ENCODE measurements at regions not wholly inside any gene's neighbourhood (a gene's known extent, or its start where the extent isn't known, plus 50 kb on each side); places are given as distances from the start of the nearest gene placed in this dataset.
"Not testable (repeated sequence)": the region's sequence is repeated elsewhere in the genome, so short reads cannot be mapped to it uniquely, and the experiment has no call there.

DNA sequence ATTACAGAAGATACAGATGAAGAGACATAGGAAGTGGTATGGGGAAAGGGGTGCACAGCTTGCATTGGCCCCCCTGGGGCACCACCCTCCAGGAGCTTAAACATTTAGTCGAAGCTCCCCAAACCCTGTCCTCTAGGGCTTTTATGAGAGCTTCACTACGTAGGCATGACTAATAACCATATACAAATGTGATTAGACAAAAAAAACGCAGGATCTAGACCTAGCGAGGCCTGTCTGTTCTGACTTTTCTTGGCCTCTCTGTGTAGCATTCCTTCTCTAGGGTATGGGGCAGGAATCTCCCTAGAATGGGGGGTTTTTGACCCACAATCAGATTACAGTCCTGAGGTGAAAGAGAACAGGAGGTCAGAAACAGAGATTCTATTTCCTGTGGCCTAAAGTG, 293.7 kb upstream of the GALNTL6 start:
- no peak for DNase-seq

DNA sequence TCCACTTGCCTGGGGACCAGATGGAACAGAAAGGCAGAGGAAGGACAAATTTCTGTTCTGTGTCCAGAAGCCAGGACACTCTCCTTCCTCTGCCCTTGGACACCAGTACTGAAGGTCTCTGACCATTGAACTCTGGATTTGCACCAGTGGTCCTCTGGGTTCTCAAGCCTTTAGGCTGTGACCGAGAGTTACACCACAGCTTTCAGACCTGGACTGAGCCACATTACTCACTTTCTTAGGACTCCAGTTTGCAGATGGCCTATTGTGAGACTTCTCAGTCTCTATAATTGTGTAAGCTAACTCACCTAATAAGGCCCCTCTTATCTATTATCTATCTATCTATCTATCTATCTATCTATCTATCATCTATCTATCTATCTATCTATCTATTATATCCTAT, 295.3 kb upstream of the GALNTL6 start:
- no peak for DNase-seq

DNA sequence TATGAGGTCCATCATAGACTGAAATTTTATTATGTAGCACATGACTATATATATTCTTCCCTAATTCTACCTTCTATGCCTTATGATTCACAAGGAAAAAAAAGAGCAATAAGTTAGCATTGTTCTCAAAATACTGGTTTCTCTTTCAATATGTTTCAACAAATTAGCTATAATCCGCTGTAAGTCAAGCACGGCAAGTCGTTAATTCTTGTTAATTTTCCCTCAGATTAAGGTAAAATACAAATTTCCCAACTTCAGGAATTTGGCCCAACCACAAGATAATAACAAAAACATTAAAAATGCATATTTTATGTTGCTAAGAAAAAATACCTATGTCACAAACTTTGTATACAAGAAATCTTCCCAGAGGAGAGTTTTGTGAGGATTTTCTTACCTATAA, 296.5 kb upstream of the GALNTL6 start:
- DNase-seq: no peak

DNA sequence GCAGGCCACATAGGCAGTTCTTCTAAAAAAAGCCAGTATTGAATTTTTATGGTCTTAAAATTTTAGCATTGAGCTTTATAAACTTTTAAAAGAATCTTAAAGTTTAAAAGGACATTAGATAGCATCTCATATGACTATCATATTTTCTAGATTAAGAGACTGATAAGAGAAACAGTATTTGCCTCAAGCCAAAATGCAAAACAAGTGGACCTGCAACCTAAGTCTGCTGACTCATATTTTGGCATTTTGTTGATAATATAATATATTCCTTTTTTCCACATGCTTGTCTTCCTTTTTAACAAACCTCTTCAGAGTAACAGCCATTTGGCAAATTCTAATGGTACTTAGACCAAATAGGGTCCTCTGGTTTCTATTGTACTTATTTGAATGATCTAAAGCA, 328.5 kb upstream of the GALNTL6 start:
- no peak for DNase-seq

DNA sequence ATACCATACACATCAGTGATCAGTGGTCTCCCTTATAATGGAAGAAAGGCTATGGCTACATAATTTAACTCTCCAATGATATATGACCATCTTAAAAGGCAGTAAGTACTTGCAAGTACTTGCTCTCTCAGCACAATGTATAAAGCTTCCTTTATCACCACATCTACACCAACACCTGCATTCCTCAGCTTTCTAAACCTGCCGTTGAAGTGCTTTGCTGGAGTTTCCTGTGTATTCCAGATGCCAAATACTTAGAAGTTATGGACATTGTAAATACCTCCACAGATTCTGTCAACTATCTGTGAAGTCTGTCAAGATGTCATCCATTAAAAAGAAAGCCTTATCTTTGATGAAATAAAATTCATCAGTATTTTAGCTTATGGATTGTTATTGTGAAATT, 335.0 kb upstream of the GALNTL6 start:
- DNase-seq: no peak

DNA sequence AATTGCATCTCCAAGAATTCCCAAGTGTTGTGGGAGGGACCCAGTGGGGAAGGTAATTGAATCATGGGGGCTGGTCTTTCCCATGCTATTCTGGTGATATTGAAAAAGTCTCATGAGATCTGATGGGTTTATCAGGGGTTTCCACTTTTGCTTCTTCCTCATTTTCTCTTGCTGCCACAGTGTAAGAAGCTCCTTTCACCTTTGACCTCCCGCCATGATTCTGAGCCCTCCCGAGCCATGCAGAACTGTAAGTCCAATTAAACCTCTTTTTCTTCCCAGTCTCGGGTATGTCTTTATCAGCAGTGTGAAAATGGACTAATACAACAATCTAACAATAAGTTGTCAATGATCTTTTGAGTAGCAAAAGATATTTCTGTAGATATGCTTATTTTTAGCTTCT, 338.1 kb upstream of the GALNTL6 start:
- DNase-seq: not testable (repeated sequence)

DNA sequence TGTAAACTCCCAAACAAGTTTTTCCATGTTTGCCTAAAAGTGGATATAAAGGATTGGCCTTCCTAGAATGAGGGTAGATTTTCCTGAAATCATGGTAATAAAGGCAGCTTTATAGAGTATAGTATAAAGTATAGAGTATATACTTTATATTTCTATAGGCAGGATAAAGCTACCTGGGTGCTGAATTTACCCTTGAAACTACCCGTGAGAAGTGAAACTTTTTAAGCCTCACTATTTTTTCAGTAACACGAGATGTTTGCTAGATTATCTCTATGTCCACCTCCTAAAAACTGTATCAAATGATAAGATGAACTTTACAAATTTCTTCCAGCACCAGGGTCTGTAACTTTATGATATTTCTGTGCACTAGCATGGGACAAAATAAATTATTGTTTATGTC, 340.0 kb upstream of the GALNTL6 start:
- no peak for DNase-seq

DNA sequence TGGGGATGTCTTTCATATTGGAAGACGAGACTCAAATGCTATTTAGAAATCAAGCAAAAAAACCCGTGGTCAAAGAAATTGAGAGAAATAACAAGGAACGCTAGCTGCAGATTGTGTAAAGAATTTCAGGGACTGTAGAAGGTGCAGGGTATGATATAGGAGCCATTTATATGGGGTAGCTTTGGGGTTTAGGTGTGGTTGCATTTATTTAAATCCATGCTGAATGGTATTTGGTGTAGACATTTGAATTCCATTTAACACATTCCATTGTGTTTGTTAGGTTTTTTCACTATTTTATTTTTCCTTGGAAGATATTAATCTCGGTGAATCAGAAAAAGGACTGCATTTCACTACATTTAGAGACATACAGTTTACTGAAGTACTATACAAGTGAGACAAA, 341.0 kb upstream of the GALNTL6 start:
- DNase-seq: no peak

DNA sequence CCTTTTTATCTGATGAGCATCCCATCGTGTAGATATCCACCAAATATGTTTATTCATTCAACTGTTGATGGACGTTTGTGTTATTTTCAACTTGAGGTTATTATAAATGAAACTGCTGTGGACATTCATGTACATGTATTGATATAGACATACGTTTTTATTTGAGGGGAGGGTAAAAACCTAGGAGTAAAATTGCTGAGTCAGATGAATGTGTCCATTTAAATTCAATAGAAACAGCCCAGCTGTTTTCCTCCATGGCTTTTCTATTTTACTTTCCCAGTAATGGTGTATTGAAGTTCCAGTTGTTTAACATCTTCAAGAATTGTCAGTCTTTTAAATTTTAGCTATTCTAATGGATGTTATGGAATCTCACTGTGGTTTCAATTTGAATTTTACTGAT, 348.7 kb upstream of the GALNTL6 start:
- DNase-seq: no peak

DNA sequence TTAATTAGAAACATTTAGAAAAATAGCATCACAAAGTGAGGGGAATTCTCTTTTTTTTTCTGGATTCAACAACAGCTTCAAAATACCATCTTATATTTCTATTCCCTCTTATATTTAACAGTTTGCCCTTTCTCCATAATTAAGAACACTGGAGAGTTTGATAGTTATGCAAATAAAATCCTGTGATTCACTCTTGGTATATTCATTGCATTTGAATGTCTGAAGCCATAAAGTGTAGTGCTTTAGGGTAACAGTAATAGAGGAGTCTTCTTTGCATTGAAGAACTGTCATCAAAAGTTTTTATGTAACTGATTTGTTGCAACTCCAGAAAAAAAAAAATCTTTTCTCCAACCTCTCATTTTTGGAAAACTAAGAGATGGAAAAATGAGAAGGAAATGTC, 352.0 kb upstream of the GALNTL6 start:
- DNase-seq: no peak

DNA sequence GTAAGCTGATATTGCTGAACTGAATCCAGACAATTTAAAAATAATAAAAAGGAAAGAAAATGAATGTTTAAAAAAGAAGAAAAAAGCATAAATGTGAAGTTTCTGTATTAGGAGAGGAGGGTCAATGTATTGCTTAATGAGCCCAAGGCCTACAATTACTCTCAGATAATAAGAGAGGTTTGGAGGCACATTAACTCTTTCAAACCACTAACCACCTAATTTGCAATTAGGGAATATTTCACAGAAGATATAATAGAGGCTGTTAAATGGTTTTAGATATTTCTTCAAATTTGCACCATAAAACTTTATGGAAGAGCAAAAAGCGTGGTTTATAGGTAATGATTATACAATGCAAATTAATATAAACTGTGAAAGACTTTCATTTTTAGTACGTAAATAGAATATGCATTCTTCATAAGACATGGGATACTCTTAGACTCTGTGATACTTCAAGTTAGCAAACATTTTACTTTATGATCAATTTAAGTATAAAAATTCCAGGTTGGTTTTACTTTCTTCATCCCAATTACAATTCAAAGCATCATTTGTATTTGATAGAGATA, 364.2 kb upstream of the GALNTL6 start:
- DNase-seq: no peak

DNA sequence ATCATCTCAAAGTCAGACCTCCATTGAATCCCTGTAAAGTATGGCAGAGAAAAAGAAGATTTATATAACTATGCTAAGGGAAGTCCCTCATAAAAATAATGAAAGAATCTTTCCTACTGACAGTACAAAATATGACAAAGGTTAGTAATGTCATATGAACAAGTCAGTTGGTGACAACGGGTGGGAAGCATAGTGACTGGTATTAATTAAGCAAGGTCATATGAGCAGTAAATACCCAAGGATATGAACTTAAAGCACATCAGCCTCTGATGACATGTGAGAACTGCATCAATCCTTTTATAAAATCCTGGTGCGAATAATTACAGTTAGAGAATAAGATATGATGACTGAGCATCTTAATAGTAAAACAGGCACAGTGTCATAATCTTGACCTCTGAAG, 364.8 kb upstream of the GALNTL6 start:
- no peak for DNase-seq

DNA sequence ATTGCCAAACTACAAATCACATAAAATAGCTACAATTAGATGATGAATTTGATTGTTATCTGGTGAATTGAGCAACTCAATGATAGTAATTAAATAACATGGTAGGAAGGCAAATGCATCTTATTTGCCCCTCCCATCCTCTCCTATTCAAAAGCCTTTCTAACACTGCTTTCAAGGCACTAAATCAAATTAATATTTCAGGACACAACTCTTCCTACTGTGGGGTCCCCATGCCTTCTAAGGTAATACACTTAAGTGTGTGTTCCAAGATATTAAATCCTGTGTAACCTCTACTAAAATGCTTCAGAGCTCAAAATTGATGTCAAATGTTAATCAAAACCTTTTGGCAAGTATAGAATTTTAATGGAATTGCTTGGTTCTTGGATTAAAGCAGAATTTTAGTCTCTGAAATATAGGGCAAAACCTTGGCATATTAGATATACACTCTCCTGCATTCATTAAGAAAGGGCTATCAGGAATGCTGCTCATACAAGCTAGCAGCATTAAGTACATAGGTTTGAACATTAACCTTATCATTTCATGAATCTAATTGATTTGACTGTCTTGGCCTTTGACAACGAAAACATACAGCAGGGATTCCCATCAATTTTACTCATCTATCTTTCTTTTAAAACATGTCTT, 371.8 kb upstream of the GALNTL6 start:
- DNase-seq: no peak

DNA sequence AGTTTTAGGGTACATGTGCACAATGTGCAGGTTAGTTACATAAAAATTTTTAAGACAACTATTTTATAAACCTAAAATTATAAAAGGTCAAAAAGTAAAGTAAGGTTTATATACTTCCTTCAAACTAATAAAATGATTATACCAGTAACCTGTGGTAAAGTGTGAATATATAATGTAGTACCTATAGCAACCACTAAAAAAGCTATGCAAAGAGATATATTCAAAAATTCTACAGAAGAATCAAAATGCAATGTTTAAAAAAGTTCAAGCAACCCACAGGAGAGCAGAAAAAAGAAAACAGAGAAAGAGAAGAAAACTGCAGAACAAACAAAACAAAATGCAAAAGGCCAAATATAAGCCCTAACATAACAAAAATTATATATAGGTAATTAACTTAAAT, 379.5 kb upstream of the GALNTL6 start:
- DNase-seq: no peak

DNA sequence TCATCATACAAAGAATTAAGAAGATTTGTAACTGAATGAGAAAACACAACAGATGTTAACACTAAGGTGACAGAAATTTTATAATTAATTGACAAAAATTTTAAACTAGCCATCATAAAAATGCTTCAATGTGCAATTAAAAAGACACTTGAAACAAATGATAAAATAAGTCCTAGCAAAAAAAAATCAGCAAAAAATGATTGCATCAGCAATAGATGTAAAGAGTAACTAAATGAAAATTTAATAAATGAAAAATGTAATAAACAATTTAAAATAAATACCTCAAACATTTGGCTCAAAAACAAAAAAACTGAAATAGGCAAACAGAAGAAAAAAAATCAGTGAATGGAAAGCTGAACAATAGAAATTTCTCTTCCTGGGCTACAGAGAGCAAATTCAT, 380.7 kb upstream of the GALNTL6 start:
- DNase-seq: no peak

DNA sequence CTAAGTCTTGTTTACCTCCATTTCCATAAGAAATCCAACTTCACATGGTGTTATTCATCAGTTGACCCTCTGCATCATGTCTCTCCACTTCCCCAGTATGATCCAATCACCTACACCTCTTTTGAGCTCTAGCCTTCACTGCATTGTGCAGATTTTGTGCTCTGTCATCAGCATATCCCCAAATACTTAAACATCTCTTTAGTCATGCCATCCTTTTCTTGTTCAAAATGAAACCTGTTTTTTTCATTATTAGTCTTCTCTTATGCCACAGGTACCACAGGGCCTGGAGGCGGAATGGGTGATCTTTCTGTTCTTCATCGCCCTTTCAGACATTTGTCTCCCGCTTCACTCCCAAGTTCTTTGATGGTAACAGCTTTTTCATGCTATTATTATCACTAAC, 382.7 kb upstream of the GALNTL6 start:
- DNase-seq: no peak

DNA sequence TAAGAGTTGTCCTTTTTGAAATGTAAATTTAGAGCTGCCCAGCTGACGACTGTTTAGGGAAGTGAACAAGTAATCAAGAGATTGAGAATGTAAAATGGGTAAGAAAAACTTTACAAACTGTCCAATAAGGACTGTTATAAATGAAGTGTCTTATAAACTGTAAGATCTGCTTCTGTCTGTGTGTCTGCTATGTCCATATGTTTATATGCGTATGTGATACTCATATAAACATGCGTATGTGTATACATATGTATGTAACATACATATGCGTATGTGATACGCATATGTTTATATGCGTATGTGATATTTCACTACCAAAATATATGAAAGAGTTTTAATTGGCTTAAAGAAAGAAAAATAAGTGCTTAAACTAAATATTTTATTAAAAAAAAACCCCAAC, 416.0 kb upstream of the GALNTL6 start:
- DNase-seq: no peak

DNA sequence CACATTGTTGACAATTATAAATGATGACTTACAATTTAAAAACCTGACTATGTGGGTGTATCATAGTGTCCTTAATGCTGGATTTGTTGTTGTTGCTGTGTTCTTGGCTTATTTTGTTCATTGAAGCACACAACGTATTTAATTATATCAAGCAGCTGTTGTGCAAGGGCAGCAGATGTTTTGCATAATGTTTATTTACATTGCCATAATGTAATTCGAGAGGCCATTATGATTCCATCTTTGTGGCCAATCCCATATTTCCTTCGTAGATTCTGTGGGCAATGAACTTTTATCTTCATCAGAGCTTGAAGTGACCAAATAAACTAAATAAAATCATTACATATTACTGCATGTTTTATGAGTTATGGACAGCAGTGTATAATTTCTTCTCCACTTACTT, 422.6 kb upstream of the GALNTL6 start:
- no peak for DNase-seq

DNA sequence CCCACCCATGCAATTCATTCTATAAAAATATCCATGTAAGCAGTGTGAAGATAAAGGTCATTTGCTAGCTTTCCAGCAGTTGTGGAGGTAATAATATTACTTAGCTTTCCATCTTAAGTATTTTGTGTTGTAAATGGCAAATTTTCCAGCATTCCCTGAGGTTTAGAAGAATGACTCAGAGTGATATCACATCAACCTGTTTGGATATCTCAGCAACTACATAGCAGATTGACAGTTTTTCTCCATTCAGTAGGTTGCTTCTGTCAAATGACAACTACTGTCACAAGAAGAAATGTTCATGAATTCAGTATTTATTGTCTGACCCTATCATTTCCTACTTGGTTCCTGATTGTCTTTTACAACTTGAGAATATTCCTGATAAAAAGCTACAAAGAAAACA, 434.9 kb upstream of the GALNTL6 start:
- DNase-seq: no peak

DNA sequence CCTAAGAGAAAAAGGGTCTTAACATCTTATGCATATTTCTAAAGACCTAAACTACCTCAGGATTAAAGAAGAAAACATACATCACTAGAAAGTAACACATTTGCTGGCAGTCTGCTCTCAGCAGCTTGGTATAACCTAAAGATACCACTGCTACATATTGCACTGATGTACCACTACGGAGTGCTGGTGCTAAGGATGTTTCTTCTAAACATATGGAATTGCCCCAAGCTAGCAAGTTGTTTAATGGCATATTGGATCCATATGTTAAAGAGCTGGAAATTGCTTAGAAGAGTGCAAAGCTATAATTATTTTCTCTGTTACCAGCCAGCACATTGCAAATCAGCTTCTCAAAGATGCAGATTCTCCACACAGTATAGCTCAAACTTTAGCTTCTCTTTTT, 436.5 kb upstream of the GALNTL6 start:
- DNase-seq: no peak

DNA sequence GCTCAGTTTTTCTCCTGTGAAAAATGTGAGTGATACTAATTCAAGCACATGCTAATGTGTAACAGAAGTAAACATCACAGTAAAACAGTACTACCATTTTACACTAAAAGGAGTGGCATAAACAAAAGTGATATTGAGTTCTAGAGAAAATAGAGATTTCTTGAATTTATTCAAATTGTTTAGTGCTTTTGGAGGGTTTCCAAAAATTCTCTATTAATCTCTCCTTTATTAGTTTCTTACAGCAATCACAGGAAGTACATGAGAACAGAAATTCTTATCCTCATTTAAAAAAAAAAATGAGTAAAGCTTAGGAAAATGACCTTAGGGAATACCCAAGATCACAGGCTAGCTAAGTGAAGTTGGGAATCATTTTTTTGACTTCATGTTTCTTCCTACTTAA, 459.7 kb upstream of the GALNTL6 start:
- DNase-seq: no peak

DNA sequence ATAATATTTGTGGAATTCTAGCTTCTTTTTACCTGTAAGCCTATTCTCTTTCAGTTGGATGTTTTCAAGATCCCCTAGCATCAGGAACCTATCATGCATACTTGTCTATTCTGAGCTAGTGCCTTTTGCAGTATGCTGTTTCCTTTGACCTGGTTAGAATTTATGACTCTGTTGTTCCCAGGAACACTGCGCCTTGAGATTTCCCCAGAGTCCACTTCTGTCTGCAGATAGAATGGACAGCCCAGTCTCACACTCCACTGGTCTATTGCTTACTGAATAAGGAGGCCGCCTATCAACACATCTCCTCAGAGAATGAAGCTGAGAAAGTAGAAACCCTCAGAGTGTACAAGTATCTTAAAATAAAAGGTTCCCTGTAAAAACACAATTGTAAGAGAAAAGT, 465.1 kb upstream of the GALNTL6 start:
- no peak for DNase-seq

DNA sequence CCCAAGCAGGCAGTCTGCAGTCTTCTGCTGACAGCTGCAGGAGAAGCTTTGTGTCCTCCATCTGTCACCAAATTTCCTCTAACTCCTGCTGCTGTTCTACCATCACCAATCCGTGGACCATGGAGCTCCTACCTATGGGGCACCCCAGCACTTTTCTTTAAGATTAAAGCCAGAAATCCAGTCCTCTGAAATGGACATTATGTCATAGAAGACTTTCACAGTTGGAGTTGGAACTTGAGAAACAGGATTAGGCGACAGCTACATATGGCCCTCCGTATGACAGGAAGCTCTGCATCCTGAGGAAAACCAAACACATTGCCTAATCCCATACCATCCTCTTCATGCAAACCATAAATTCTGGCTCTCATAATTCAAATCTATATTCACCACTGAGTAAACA, 470.6 kb upstream of the GALNTL6 start:
- DNase-seq: no peak

DNA sequence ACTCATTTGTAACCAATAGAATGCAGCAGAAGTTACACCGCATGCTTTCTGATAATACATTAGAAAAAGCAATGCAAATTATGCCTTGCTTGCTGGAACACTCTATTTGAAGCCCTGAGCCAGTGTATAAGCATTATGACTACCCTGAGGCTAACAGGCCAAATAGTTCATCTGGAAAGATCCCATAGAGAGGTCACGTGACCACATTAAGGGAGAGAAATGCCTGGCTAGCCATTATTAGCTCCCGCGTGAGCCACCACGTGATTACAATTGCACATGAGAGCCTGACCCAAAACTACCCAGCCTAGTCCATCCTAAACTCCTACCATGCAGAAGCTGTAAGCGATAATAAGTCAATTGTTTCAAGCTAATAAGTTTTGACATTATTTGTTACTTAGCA, 472.9 kb upstream of the GALNTL6 start:
- DNase-seq: no peak

DNA sequence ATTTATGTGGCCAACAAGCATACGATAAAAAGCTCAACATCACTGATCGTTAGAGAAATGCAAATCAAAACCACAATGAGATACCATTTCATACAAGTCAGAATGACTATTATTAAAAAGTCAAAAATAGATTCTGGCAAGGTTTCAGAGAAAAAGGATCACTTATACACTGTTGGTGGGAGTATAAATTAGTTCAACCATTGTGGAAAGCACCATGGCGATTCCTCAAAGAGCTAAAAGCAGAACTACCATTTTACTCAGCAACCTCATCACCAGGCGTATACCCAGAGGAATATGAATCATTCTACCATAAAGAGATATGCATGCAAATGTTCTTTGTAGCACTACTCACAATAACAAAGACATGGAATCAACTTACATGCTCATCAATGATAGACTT, 478.7 kb upstream of the GALNTL6 start:
- DNase-seq: no peak

DNA sequence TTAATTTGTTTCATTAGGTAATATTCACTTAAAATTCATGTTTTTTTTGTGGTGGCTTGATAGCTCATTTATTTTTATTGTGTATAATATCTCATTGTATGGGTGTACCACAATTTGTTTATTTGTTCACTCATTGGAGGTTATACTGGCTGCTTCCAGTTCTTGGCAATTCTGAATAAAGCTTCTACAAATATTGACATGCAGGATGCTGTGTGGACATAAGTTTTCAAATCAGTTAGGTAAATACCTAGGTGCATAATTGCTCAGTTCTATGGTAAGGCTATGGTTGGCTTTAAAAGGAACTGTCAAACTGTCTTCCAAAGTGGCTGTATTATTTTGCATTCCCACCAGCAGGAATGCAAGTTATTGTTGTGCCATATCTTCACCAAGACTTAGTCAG, 504.5 kb upstream of the GALNTL6 start:
- peak; percentile 43 for DNase-seq

Measured in NCI-H345 (cell line).